RWPE1 (cell line): ENCODE measurements at regions not wholly inside any gene's neighbourhood (a gene's known extent, or its start where the extent isn't known, plus 50 kb on each side); places are given as distances from the start of the nearest gene placed in this dataset.

Experiments used
- CTCF ChIA-PET: fragments of 350-600 bp; sonication (Branson Sonifier 250); formaldehyde crosslinking; extraction: SDS; loops from one replicate; lab custom pipeline; 2021; lab: Yijun Ruan, JAX
- POLR2A ChIA-PET: fragments of 400-600 bp; formaldehyde crosslinking; extraction: SDS; loops from one replicate; lab custom pipeline; 2020; ENCODE audit warnings: antibody characterized with exemption; ENCODE audit not compliant: low non-redundant PET; lab: Yijun Ruan, JAX
- DNase-seq: peaks from one replicate; pipeline ENCODE4 v3.0.0; 2012; ENCODE audit warnings: low spot score
- H3K27ac ChIP-seq: fragments of 450-650 bp; 2 replicates; pipeline ENCODE4 v1.5.1; 2017
- TF ChIP-seq, protein P1 (sequence below): fragments of 450-650 bp; conservative IDR thresholded peaks from 2 replicates; pipeline ENCODE4 v1.5.1; 2017; ENCODE audit warnings: low read depth, mild to moderate bottlenecking

- peak overlapping the region; percentile 98 for H3K27ac ChIP-seq
- no peak for DNase-seq
- TF ChIP-seq, protein P1, sequence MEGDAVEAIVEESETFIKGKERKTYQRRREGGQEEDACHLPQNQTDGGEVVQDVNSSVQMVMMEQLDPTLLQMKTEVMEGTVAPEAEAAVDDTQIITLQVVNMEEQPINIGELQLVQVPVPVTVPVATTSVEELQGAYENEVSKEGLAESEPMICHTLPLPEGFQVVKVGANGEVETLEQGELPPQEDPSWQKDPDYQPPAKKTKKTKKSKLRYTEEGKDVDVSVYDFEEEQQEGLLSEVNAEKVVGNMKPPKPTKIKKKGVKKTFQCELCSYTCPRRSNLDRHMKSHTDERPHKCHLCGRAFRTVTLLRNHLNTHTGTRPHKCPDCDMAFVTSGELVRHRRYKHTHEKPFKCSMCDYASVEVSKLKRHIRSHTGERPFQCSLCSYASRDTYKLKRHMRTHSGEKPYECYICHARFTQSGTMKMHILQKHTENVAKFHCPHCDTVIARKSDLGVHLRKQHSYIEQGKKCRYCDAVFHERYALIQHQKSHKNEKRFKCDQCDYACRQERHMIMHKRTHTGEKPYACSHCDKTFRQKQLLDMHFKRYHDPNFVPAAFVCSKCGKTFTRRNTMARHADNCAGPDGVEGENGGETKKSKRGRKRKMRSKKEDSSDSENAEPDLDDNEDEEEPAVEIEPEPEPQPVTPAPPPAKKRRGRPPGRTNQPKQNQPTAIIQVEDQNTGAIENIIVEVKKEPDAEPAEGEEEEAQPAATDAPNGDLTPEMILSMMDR = no peak
- POLR2A ChIA-PET = no interaction called here
- CTCF ChIA-PET = interaction anchor here (0.7 kb wide), 1 partner anchor 165 kb away, joined by 5 read pairs; no protein-coding TSS in a partner anchor
Measured at GRCh38 chr17:6232732-6233101, 162.5 kb downstream of the WSCD1 start.

DNA sequence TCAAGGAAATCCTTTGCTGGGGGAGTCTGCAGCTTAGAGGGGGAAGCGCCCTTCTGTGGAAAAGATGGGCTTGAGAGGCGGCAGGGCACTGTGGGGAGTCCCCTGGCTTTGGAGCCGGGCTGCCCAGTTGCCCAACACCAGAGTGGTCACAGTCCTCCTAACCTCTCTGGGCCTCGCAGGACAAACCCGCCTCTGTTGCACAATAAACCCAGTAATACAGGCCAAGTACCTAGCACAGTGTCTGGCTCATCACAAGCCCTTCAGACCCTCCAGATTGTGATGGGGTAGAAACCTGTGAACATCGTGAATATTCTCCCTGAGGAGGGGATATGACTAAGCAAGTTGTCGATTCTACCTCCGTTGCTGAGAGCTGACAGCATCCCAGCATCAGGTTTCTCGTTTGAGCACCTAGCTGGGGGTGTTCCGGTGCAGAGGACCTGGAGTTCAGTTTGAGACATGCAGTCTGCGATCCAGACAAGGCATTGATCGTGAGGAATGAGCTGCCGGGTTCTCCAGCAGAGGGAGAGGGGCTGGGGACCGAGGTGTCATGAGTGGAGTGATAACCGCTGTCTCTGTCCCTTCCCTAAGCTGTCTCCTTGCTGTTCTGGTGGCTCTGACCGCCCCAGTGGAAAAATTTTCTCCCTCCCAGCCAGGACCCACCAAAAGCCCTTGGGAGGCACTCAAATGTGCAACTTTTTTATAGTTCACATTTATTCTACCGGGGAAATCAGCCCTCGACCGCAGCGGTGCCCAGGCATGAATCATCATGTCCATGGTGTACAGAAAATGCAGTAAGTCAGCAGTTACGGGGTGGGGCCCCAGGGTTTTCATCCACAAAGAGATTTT lies 161.9 kb downstream of the WSCD1 start:
- TF ChIP-seq, protein P1 = no peak
- peak; percentile 84 for DNase-seq
- ChIA-PET POLR2A (no interaction called here), CTCF (interaction anchor here (0.7 to 1.1 kb wide), 2 partner anchors 164 to 793 kb away, joined by 4 to 5 read pairs; partner anchors contain the start of gene C1QBP)
- H3K27ac ChIP-seq = peak overlapping the region; percentile 98

- DNase-seq = no peak
- CTCF ChIA-PET = interaction anchor here (1.1 kb wide), 1 partner anchor 792 kb away, joined by 4 read pairs; the partner anchor contains the start of gene C1QBP
- POLR2A ChIA-PET = no interaction called here
- TF ChIP-seq, protein P1 = no peak
- H3K27ac ChIP-seq = peak overlapping the region; percentile 98
Measured at GRCh38 chr17:6231465-6231864, 161.3 kb downstream of the WSCD1 start.

DNA sequence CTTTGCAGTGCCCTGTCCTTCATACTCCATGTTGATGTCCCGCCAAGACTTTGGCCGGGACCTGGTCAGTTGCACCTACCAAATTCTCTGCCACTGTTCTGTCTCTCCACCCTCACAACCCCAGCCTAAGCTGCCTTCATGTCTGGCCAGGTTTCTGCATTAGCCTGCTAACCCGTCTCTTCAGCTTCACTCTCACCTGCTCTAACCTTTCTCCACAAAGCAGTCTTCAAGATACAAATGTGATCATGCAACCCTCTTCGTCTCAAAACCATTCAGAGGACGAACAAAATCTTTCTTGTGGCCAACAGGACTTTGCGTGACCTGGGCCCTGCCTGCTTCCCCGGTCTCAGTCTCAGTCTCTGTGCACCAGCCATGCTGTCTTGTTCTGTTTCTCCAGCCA lies 148.2 kb downstream of the WSCD1 start:
- no peak for DNase-seq
- CTCF ChIA-PET = no interaction called here
- TF ChIP-seq, protein P1 = no peak
- no peak overlapping the region for H3K27ac ChIP-seq
- POLR2A ChIA-PET = no interaction called here

GRCh38 chr17:6215071-6216035 lies 145.2 kb downstream of the WSCD1 start:
- POLR2A ChIA-PET = no interaction called here
- DNase-seq = no peak
- CTCF ChIA-PET = interaction anchor here (0.5 to 0.7 kb wide), 2 partner anchors 47 to 78 kb away, joined by 3 to 4 read pairs; no protein-coding TSS in a partner anchor
- TF ChIP-seq, protein P1 = no peak
- no peak overlapping the region for H3K27ac ChIP-seq

DNA sequence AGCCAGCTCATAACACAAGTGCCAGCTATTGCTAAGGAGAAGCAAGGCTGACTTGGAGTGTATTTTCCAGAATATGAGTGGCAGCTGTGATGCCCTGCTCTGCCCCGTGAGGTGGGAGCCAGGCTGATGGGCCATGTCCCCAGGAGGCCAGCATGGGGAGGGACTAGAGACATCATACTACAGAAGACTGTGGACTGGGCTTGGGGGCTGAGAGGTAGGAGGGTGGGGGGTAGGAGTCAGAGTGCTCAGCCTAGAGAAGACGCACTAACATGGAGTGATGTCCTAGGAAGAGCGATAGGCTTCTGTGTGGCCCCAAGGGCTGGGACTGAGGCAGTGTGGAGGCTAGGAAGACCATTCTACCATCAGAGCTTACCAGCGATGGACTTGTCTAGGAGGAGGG lies 143.7 kb downstream of the WSCD1 start:
- POLR2A ChIA-PET = no interaction called here
- no peak overlapping the region for H3K27ac ChIP-seq
- TF ChIP-seq, protein P1 = no peak
- CTCF ChIA-PET = no interaction called here
- DNase-seq = no peak
